GM06990 (cell line): ENCODE measurements at regions not wholly inside any gene's neighbourhood (a gene's known extent, or its start where the extent isn't known, plus 50 kb on each side); places are given as distances from the start of the nearest gene placed in this dataset.
"Not testable (repeated sequence)": the region's sequence is repeated elsewhere in the genome, so short reads cannot be mapped to it uniquely, and the experiment has no call there.

Source experiments
- DNase-seq: peaks from one replicate; pipeline ENCODE4 v3.0.0-alpha.2; 2011; ENCODE audit not compliant: insufficient read length; ENCODE audit errors: extremely low read depth
- H3K27me3 ChIP-seq: replicated peaks from 2 replicates; pipeline ENCODE4 v1.6.0; 2011; ENCODE audit warnings: low read length; ENCODE audit not compliant: control insufficient read depth, insufficient read depth
- H3K36me3 ChIP-seq: 2 replicates; pipeline ENCODE4 v1.5.1; 2011; ENCODE audit warnings: low read length; ENCODE audit not compliant: control insufficient read depth, insufficient read depth
- H3K4me3 ChIP-seq: replicated peaks from 2 replicates; pipeline ENCODE4 v1.5.1; 2011; ENCODE audit warnings: low read depth, mild to moderate bottlenecking, control low read depth, low read length
- TF ChIP-seq, protein P1 (sequence below): IDR thresholded peaks from 2 replicates; pipeline ENCODE4 v1.5.1; 2011; ENCODE audit warnings: low read length, control low read depth, mild to moderate bottlenecking, inconsistent platforms; ENCODE audit not compliant: insufficient read depth, poor library complexity, severe bottlenecking

DNA sequence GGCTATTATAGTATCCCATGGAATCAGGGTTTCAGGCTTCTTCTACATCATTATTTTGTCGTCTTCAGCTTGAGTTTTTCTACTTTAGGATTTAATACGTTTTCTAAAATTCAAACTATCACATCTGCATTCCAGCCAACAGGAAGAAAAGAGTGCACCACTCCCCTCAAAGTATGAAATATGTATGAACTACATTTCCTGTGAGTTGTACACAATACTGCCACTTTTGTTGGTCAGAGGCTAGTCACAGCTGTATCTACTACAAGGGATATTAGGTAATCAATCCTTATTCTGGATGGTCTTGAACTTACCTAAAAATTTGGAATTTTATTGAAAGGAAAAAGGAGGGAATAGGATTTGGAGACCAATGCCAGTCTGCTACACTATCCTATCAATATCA lies 235.6 kb upstream of the TBX18 start:
- no peaks in the 10 kb centered on the region for H3K36me3 ChIP-seq
- TF ChIP-seq, protein P1, sequence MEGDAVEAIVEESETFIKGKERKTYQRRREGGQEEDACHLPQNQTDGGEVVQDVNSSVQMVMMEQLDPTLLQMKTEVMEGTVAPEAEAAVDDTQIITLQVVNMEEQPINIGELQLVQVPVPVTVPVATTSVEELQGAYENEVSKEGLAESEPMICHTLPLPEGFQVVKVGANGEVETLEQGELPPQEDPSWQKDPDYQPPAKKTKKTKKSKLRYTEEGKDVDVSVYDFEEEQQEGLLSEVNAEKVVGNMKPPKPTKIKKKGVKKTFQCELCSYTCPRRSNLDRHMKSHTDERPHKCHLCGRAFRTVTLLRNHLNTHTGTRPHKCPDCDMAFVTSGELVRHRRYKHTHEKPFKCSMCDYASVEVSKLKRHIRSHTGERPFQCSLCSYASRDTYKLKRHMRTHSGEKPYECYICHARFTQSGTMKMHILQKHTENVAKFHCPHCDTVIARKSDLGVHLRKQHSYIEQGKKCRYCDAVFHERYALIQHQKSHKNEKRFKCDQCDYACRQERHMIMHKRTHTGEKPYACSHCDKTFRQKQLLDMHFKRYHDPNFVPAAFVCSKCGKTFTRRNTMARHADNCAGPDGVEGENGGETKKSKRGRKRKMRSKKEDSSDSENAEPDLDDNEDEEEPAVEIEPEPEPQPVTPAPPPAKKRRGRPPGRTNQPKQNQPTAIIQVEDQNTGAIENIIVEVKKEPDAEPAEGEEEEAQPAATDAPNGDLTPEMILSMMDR, result no peak
- no peaks in the 10 kb centered on the region for H3K27me3 ChIP-seq
- no peak for DNase-seq
- no peak overlapping the region for H3K4me3 ChIP-seq

- no peak for DNase-seq
- Histone ChIP-seq H3K4me3 (no peak overlapping the region), H3K36me3 (no peaks in the 10 kb centered on the region), H3K27me3 (no peaks in the 10 kb centered on the region)
- TF ChIP-seq, protein P1, result no peak
These were observed 233.8 kb upstream of the TBX18 start for GRCh38 chr6:84998223-84998622.

GRCh38 chr6:84988766-84989165 lies 224.4 kb upstream of the TBX18 start:
- DNase-seq, H3K27me3 ChIP-seq, H3K4me3 ChIP-seq, H3K36me3 ChIP-seq: not testable (repeated sequence)

- H3K27me3 ChIP-seq, H3K36me3 ChIP-seq, DNase-seq, H3K4me3 ChIP-seq: not testable (repeated sequence)
These were observed 221.1 kb upstream of the TBX18 start for GRCh38 chr6:84985490-84985889.

DNA sequence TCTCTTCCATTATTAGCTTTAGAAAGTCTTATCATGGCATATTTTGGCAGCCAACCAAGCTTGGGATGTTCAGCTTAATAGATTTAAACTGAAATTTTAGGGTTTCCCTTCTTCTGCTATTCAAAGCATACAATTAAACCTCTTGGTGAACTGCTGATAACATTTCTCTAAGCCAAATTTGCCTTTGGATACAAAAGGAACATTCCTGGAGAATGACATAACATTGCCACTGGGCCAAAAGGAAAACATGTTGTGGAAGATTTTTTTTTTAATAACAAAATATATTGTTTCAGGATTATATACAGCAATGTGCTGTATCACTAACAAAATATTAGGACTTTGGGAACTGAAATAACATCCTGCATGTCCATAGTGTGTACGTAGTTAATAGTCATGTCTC lies 215.1 kb upstream of the TBX18 start:
- Histone ChIP-seq H3K36me3 (no peaks in the 10 kb centered on the region), H3K27me3 (no peaks in the 10 kb centered on the region), H3K4me3 (no peak overlapping the region)
- DNase-seq, result no peak
- TF ChIP-seq, protein P1, result no peak

DNA sequence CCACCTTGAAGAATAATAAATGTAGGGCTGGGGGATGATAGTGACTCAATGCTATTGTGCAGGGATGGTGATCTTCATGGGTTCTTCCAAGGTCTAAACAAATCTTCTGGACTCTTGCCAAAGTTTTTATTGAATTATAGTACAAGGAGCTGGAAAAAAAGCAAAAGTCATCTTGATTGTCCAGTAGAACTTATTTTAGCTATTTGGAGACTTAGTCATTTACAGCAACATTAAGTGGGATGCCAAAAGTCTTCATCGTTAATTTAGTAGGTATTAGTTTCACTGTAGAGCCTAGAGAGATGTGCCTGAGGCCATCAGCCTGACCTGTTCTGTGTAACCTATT lies 212.9 kb upstream of the TBX18 start:
- Histone ChIP-seq H3K27me3 (no peaks in the 10 kb centered on the region), H3K4me3 (no peak overlapping the region), H3K36me3 (no peaks in the 10 kb centered on the region)
- no peak for DNase-seq
- TF ChIP-seq, protein P1, result no peak

GRCh38 chr6:84976526-84977362 lies 212.3 kb upstream of the TBX18 start:
- no peaks in the 10 kb centered on the region for H3K36me3 ChIP-seq
- H3K4me3 ChIP-seq, result no peak overlapping the region
- DNase-seq, result no peak
- TF ChIP-seq, protein P1, result no peak
- no peaks in the 10 kb centered on the region for H3K27me3 ChIP-seq
